ENCODE measurements at regions not wholly inside any gene's neighbourhood (a gene's known extent, or its start where the extent isn't known, plus 50 kb on each side); places are given as distances from the start of the nearest gene placed in this dataset.

DNA sequence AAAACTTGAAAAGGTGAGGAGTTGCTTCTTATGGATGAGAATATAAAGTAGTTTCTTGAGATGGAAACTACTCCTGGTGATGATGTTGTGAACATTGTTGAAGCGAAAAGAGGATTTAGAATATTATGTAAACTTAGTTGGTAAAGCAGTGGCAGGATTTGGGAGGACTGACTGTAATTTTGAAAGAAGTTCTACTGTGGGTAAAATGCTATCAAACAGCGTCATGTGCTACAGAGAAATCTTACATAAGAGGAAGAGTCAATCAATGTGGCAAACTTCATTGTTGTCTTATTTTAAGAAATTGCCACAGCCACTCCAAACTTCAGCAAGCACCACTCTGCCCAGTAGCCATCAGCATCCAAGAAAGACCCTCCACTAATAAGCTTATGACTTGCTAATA is 112.9 kb upstream of the ZEB2 start:
- H3K27ac ChIP-seq, result no peak overlapping the region
- CTCF ChIA-PET, result no interaction called here
- TF ChIP-seq, protein P1, sequence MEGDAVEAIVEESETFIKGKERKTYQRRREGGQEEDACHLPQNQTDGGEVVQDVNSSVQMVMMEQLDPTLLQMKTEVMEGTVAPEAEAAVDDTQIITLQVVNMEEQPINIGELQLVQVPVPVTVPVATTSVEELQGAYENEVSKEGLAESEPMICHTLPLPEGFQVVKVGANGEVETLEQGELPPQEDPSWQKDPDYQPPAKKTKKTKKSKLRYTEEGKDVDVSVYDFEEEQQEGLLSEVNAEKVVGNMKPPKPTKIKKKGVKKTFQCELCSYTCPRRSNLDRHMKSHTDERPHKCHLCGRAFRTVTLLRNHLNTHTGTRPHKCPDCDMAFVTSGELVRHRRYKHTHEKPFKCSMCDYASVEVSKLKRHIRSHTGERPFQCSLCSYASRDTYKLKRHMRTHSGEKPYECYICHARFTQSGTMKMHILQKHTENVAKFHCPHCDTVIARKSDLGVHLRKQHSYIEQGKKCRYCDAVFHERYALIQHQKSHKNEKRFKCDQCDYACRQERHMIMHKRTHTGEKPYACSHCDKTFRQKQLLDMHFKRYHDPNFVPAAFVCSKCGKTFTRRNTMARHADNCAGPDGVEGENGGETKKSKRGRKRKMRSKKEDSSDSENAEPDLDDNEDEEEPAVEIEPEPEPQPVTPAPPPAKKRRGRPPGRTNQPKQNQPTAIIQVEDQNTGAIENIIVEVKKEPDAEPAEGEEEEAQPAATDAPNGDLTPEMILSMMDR (conservative IDR thresholded peaks at IDR 0.05; ENCODE audit: low read depth), result no peak
- DNase-seq (ENCODE audit: low spot score), result no peak
- POLR2A ChIA-PET (ENCODE audit: low non-redundant PET), result interaction anchor here (0.6 kb wide), 1 partner anchor 16 kb away, joined by 7 read pairs; no protein-coding TSS in a partner anchor

DNA sequence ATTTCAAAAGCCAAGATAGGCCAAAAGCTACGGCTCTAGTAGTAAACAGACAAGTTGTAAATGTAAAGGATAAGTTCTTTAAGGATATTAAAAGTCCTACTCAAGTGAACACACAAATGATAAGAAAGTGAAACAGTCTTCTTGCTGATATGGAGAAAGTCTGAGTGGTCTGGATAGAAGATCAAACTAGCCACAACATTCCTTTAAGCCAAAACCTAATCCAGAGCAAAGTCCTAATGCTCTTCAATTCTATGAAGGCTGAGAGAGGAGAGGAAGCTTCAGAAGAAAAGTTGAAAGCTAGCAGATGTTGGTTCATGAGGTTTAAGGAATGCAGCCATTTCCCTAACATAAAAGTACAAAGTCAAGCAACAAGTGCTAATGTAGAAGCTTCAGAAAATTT is 111.7 kb upstream of the ZEB2 start:
- CTCF ChIA-PET, result interaction anchor here (0.6 kb wide), 2 partner anchors 300 to 316 kb away, joined by 3 read pairs; a partner anchor contains a TSS
- H3K27ac ChIP-seq, result no peak overlapping the region
- TF ChIP-seq, protein P1 (conservative IDR thresholded peaks at IDR 0.05; ENCODE audit: low read depth), result no peak
- POLR2A ChIA-PET (ENCODE audit: low non-redundant PET), result no interaction called here
- no peak for DNase-seq (ENCODE audit: low spot score)

DNA sequence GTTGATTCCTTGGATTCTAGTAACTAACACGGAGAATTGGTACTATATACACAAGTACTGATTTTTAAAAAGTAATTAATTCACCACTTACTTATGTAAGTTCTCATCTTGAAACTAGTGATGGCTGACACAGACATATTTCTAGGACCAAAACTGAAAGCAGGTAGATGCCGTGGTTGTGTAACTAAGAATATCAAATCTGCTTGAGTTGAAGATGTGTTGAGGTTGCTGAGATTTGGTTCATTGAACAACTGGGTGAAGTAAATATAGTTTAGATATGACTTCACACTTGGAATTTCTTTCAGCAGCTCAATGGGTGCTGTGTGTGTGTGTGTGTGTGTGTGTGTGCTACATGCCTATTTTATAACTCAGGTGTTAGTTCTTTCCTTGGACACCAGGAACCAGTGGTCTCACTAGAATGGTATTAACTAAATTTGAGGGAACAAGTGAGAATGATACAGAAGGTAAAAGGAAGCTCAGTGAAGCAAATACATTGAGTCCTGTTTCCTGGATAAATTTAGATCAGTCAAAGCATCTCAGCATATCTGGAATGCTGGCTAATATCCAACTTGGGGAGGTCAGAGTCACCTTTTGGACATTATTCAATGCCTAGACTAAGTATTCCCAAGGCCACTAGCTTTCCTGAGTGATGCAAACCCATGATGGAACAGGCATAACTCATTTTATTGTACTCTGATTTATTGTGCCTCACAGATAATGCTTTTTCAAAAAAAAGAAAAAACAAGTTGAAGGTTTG is 110.7 kb upstream of the ZEB2 start:
- CTCF ChIA-PET, result interaction anchor here (0.6 to 0.7 kb wide), 2 partner anchors 47 to 299 kb away, joined by 3 read pairs; a partner anchor contains a TSS
- no peak for DNase-seq (ENCODE audit: low spot score)
- POLR2A ChIA-PET (ENCODE audit: low non-redundant PET), result no interaction called here
- TF ChIP-seq, protein P1 (conservative IDR thresholded peaks at IDR 0.05; ENCODE audit: low read depth), result no peak
- H3K27ac ChIP-seq, result no peak overlapping the region

DNA sequence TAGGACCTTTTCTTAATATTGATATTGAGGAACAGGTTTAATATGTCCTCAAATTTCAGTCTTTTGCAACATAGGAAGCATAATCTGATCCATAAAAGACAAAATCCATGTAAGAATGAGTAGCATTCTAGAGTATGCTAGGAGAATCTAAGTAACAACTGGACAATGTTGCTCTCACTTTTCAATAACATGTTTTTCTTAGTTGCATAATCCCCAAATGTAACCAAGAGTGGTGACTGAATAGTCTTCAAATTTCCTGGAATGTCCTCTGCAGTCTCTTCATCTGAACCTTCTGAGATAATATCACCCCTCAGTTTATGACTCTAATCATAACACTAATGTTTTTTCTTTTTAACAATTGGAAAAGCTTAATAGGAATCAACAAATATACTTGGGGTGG is 110.0 kb upstream of the ZEB2 start:
- no peak overlapping the region for H3K27ac ChIP-seq
- ChIA-PET CTCF (interaction anchor here (0.7 kb wide), 1 partner anchor 48 kb away, joined by 3 read pairs; no protein-coding TSS in a partner anchor), POLR2A (ENCODE audit: low non-redundant PET) (no interaction called here)
- TF ChIP-seq, protein P1 (conservative IDR thresholded peaks at IDR 0.05; ENCODE audit: low read depth), result no peak
- no peak for DNase-seq (ENCODE audit: low spot score)

DNA sequence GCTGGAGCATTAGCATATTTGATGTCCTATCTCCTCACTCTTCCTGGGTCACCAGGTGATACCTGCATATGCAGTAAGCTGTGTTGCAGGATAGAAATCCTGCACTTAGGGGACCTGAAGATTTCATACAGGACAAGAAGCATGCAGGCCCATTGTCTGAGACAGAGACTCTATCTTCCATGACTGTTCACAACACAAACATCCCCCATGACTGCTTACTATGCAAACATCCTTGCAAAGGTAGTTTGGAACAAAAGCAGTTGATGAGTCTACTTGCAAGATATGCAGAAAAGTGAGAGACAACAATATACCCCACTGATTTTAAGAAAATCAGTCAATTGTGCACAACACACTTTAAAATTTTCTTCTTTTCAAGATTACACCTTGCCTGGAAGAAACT is 108.6 kb upstream of the ZEB2 start:
- ChIA-PET CTCF (interaction anchor here (0.7 kb wide), 1 partner anchor 1068 kb away, joined by 3 read pairs; no protein-coding TSS in a partner anchor), POLR2A (ENCODE audit: low non-redundant PET) (no interaction called here)
- TF ChIP-seq, protein P1 (conservative IDR thresholded peaks at IDR 0.05; ENCODE audit: low read depth), result no peak
- H3K27ac ChIP-seq, result no peak overlapping the region
- no peak for DNase-seq (ENCODE audit: low spot score)

DNA sequence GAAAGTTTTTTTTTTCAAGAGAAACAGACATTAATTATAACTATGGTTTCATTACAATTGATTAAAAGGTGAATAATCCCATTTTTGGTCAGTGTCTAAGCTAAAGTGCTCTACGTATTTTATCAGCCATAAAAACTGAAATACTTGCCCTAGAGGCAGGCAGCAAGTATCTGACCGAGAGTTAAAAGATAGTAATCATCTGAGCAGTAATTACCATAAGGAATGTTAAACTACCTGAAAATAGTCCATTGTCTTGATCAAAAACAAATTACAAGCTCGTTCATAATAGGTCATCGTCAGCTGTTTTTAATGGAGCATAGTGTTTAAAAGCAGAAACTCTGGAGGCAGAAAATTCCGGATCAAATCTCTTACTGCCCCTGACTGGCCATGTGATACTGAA is 105.7 kb upstream of the ZEB2 start:
- ChIA-PET POLR2A (ENCODE audit: low non-redundant PET) (no interaction called here), CTCF (interaction anchor here (0.6 to 0.9 kb wide), 2 partner anchors 303 to 1438 kb away, joined by 3 read pairs; no protein-coding TSS in a partner anchor)
- H3K27ac ChIP-seq, result no peak overlapping the region
- TF ChIP-seq, protein P1 (conservative IDR thresholded peaks at IDR 0.05; ENCODE audit: low read depth), result no peak
- DNase-seq (ENCODE audit: low spot score), result no peak
